Neural progenitor cell (in vitro differentiated cells): ENCODE measurements at regions not wholly inside any gene's neighbourhood (a gene's known extent, or its start where the extent isn't known, plus 50 kb on each side); places are given as distances from the start of the nearest gene placed in this dataset.

Experiments
- DNase-seq: peaks from one replicate; pipeline ENCODE4 v3.0.0-alpha.2; 2016; ENCODE audit warnings: low spot score
- H2AFZ ChIP-seq: fragments of 200-600 bp; sonication (generic); replicated peaks from 2 replicates; pipeline ENCODE4 v1.6.1; 2016; ENCODE audit warnings: antibody characterized with exemption
- H3F3A ChIP-seq: fragments of 200-600 bp; sonication (generic); 2 replicates; pipeline ENCODE4 v1.6.1; 2016; ENCODE audit warnings: antibody characterized with exemption, low read depth
- H3K27ac ChIP-seq: fragments of 200-600 bp; sonication (generic); 2 replicates; pipeline ENCODE4 v1.5.1; 2016; ENCODE audit warnings: mild to moderate bottlenecking
- H3K27me3 ChIP-seq: fragments of 200-600 bp; sonication (generic); 2 replicates; pipeline ENCODE4 v1.6.1; 2016; ENCODE audit warnings: mild to moderate bottlenecking, moderate library complexity
- H3K36me3 ChIP-seq: fragments of 200-600 bp; sonication (generic); 2 replicates; pipeline ENCODE4 v1.5.1; 2016
- H3K4me1 ChIP-seq: fragments of 200-600 bp; sonication (generic); 2 replicates; pipeline ENCODE4 v1.6.1; 2016; ENCODE audit warnings: mixed run types
- H3K4me2 ChIP-seq: fragments of 200-600 bp; sonication (generic); 2 replicates; pipeline ENCODE4 v1.6.1; 2016
- H3K4me3 ChIP-seq: fragments of 200-600 bp; sonication (generic); 2 replicates; pipeline ENCODE4 v1.5.1; 2016
- H3K79me2 ChIP-seq: fragments of 200-600 bp; sonication (generic); 2 replicates; pipeline ENCODE4 v1.6.1; 2016; ENCODE audit warnings: low read depth
- H3K9ac ChIP-seq: fragments of 200-600 bp; sonication (generic); 2 replicates; pipeline ENCODE4 v1.6.1; 2016
- H3K9me3 ChIP-seq: fragments of 200-600 bp; sonication (generic); 2 replicates; pipeline ENCODE4 v1.5.1; 2016; ENCODE audit warnings: low read depth
- H4K20me1 ChIP-seq: fragments of 200-600 bp; sonication (generic); 2 replicates; pipeline ENCODE4 v1.6.1; 2016; ENCODE audit warnings: low read depth
- H3K27ac Mint-ChIP-seq: 3 replicates; pipeline ENCODE4 v1.8.0; 2021; ENCODE audit warnings: mixed read lengths
- H3K27me3 Mint-ChIP-seq: 2 replicates; pipeline ENCODE4 v1.8.0; 2022; ENCODE audit warnings: low read depth, mild to moderate bottlenecking, inconsistent platforms, moderate library complexity, mixed read lengths; ENCODE audit not compliant: insufficient read depth
- H3K36me3 Mint-ChIP-seq: 3 replicates; pipeline ENCODE4 v1.8.0; 2021; ENCODE audit warnings: mixed read lengths
- H3K4me1 Mint-ChIP-seq: 3 replicates; pipeline ENCODE4 v1.8.0; 2021; ENCODE audit warnings: mixed read lengths
- H3K4me3 Mint-ChIP-seq: 3 replicates; pipeline ENCODE4 v1.8.0; 2021; ENCODE audit warnings: mild to moderate bottlenecking, moderate library complexity, mixed read lengths
- H3K9me3 Mint-ChIP-seq: 3 replicates; pipeline ENCODE4 v1.8.0; 2020; ENCODE audit warnings: mixed read lengths
- EZH2 ChIP-seq: fragments of 200-600 bp; sonication (generic); IDR thresholded peaks from 2 replicates; pipeline ENCODE4 v1.6.1; 2017; ENCODE audit warnings: antibody characterized with exemption, mild to moderate bottlenecking, moderate library complexity
- EZH2phosphoT487 ChIP-seq: fragments of 200-600 bp; sonication (generic); IDR thresholded peaks from 2 replicates; pipeline ENCODE4 v1.6.1; 2017; ENCODE audit warnings: antibody characterized with exemption
- TF ChIP-seq, protein P1 (sequence below): fragments of 200-600 bp; sonication (generic); IDR thresholded peaks from 2 replicates; pipeline ENCODE4 v1.5.1; 2017; ENCODE audit warnings: antibody characterized with exemption, mild to moderate bottlenecking

DNA sequence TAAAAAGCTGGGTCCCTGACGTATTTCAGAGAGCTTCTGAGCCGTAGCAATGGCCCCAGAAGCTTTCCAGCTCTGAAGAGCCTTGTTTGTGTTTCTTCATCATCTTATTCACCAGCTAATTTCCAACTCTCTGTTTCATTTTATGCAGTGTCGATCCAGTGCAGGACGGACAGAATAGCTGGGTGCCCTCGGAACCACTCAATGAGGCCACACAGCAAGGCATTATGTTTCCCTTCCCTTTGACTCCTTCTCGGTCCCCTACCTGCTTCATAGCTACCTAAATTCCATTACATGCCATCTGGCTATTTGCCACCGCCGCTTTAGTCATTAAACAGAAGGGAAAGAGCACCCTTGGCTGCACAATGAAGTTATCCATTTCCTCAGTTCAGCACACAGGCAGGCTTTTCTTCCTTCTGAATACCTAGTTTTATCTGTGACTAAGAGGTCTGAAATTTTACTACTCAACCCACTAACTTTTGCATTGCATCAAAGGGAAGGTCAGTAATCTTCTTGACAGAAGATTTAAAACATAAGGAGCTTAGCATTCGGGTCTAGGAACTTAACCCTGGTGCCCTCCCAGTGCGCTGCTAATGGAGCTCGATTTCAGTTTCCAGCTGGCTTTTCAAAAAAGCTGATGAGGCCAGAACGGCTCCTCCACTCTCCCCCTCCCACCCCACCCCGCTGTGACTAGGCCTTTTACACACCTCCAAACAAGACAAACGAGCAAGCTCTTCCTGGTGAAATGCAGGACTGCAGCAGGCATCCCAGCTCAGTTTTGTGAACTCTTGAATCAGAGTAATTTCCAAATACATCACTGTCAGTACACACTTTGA is 176.8 kb downstream of the GXYLT1 start:
- Mint-ChIP-seq H3K9me3 (peaks cover 5% of the 10 kb centered on the region), H3K27ac (peak overlapping the region; percentile 85), H3K27me3 (peaks cover 7% of the 10 kb centered on the region), H3K36me3 (peaks cover 3% of the 10 kb centered on the region), H3K4me1 (peaks cover 41% of the 10 kb centered on the region), H3K4me3 (peak overlapping the region; percentile 39)
- Histone ChIP-seq H3K4me3 (peak overlapping the region; percentile 3), H3K4me2 (peak overlapping the region; percentile 61), H3K4me1 (peaks cover 38% of the 10 kb centered on the region), H3K79me2 (no peaks in the 10 kb centered on the region), H3K9ac (no peak overlapping the region), H3K9me3 (no peaks in the 10 kb centered on the region), H3K27ac (peak overlapping the region; percentile 73), H3K27me3 (no peaks in the 10 kb centered on the region), H3K36me3 (no peaks in the 10 kb centered on the region), H3F3A (peaks cover 31% of the 10 kb centered on the region), H2AFZ (no peak overlapping the region), H4K20me1 (no peaks in the 10 kb centered on the region)
- DNase-seq: peak; percentile 93
- TF ChIP-seq, protein P1, sequence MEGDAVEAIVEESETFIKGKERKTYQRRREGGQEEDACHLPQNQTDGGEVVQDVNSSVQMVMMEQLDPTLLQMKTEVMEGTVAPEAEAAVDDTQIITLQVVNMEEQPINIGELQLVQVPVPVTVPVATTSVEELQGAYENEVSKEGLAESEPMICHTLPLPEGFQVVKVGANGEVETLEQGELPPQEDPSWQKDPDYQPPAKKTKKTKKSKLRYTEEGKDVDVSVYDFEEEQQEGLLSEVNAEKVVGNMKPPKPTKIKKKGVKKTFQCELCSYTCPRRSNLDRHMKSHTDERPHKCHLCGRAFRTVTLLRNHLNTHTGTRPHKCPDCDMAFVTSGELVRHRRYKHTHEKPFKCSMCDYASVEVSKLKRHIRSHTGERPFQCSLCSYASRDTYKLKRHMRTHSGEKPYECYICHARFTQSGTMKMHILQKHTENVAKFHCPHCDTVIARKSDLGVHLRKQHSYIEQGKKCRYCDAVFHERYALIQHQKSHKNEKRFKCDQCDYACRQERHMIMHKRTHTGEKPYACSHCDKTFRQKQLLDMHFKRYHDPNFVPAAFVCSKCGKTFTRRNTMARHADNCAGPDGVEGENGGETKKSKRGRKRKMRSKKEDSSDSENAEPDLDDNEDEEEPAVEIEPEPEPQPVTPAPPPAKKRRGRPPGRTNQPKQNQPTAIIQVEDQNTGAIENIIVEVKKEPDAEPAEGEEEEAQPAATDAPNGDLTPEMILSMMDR: no peak
- TF ChIP-seq EZH2phosphoT487: peak; percentile 90

DNA sequence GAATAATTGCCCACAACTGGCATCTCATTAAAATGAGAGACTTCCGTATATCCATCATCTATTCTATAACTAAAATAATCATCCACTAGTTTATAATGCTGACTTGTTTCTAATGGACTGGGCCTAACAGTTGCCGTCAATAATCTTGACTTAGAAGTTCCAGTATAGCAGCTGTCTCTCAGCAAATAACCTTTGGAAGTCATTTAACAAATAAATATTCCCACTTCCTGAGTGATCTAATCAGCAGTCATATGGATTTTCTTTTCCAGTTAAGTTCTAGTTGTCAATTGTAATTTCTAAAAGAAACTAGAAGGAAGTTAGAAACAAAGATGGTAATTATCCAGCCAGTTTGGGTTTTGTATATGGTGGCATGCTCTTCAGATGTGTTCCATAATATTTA is 177.8 kb downstream of the GXYLT1 start:
- no peaks in the 10 kb centered on the region for H4K20me1 ChIP-seq
- H3K79me2 ChIP-seq: no peaks in the 10 kb centered on the region
- Mint-ChIP-seq H3K27ac (no peak overlapping the region), H3K27me3 (peaks cover 7% of the 10 kb centered on the region), H3K4me3 (no peak overlapping the region), H3K9me3 (peaks cover 5% of the 10 kb centered on the region), H3K36me3 (peaks cover 3% of the 10 kb centered on the region), H3K4me1 (peaks cover 41% of the 10 kb centered on the region)
- DNase-seq: no peak
- H3K27me3 ChIP-seq: no peaks in the 10 kb centered on the region
- no peaks in the 10 kb centered on the region for H3K9me3 ChIP-seq
- no peak overlapping the region for H3K4me3 ChIP-seq
- H3F3A ChIP-seq: peaks cover 31% of the 10 kb centered on the region
- no peak overlapping the region for H2AFZ ChIP-seq
- H3K4me1 ChIP-seq: peaks cover 38% of the 10 kb centered on the region
- no peak overlapping the region for H3K27ac ChIP-seq
- H3K9ac ChIP-seq: no peak overlapping the region
- no peaks in the 10 kb centered on the region for H3K36me3 ChIP-seq
- H3K4me2 ChIP-seq: peak overlapping the region; percentile 61
- TF ChIP-seq, protein P1: no peak
- TF ChIP-seq EZH2phosphoT487 (no peak), EZH2 (no peak)

DNA sequence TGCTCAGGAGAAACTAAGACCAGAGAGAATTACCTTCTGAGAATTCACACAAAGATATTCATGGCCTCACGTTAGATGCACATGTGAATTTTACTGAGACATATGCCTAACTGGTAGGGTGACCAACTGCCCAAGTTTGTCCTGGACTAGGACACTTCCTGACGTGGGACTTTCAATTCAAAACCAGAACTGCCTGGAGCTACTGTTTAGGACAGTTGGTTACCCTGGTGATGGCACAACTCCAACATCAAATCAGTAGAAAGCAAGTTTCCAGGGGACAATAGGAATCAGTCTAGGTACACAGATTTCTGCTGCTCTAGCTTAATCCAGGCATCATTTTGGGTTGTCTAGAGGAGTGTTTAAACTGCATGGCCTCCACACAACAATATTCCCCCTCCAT is 178.7 kb downstream of the GXYLT1 start:
- Mint-ChIP-seq H3K4me1 (peaks cover 41% of the 10 kb centered on the region), H3K36me3 (peaks cover 3% of the 10 kb centered on the region), H3K27me3 (peaks cover 7% of the 10 kb centered on the region), H3K27ac (no peak overlapping the region), H3K9me3 (peaks cover 5% of the 10 kb centered on the region), H3K4me3 (no peak overlapping the region)
- no peaks in the 10 kb centered on the region for H3K9me3 ChIP-seq
- H3K27me3 ChIP-seq: no peaks in the 10 kb centered on the region
- H3K4me1 ChIP-seq: peaks cover 38% of the 10 kb centered on the region
- TF ChIP-seq EZH2phosphoT487: no peak
- no peak for TF ChIP-seq EZH2
- TF ChIP-seq, protein P1: no peak
- H3K36me3 ChIP-seq: no peaks in the 10 kb centered on the region
- H3F3A ChIP-seq: peaks cover 31% of the 10 kb centered on the region
- no peak overlapping the region for H2AFZ ChIP-seq
- H3K79me2 ChIP-seq: no peaks in the 10 kb centered on the region
- H3K4me2 ChIP-seq: no peak overlapping the region
- H3K9ac ChIP-seq: no peak overlapping the region
- DNase-seq: no peak
- no peaks in the 10 kb centered on the region for H4K20me1 ChIP-seq
- H3K27ac ChIP-seq: no peak overlapping the region
- no peak overlapping the region for H3K4me3 ChIP-seq
